ENCODE measurements at regions not wholly inside any gene's neighbourhood (a gene's known extent, or its start where the extent isn't known, plus 50 kb on each side); places are given as distances from the start of the nearest gene placed in this dataset.

- H3K9me2 ChIP-seq (ENCODE audit: low read depth, low read length) = no peaks in the 10 kb centered on the region
- H3K4me2 ChIP-seq (ENCODE audit: low read length) = no peak overlapping the region
- TF ChIP-seq, protein P1, sequence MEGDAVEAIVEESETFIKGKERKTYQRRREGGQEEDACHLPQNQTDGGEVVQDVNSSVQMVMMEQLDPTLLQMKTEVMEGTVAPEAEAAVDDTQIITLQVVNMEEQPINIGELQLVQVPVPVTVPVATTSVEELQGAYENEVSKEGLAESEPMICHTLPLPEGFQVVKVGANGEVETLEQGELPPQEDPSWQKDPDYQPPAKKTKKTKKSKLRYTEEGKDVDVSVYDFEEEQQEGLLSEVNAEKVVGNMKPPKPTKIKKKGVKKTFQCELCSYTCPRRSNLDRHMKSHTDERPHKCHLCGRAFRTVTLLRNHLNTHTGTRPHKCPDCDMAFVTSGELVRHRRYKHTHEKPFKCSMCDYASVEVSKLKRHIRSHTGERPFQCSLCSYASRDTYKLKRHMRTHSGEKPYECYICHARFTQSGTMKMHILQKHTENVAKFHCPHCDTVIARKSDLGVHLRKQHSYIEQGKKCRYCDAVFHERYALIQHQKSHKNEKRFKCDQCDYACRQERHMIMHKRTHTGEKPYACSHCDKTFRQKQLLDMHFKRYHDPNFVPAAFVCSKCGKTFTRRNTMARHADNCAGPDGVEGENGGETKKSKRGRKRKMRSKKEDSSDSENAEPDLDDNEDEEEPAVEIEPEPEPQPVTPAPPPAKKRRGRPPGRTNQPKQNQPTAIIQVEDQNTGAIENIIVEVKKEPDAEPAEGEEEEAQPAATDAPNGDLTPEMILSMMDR (IDR thresholded peaks at IDR 0.05; ENCODE audit: low read length) = no peak
- TF ChIP-seq EZH2 (IDR thresholded peaks at IDR 0.05; ENCODE audit: borderline replicate concordance, low read length) = no peak
- no peak overlapping the region for H2AFZ ChIP-seq (ENCODE audit: low read length)
- H3K27ac ChIP-seq (ENCODE audit: low read depth, low read length, poor library complexity, severe bottlenecking) = no peak overlapping the region
- no peaks in the 10 kb centered on the region for H3K79me2 ChIP-seq (ENCODE audit: insufficient read depth, low read length)
- H3K4me3 ChIP-seq (ENCODE audit: low read depth, low read length, poor library complexity, severe bottlenecking) = no peak overlapping the region
- no peaks in the 10 kb centered on the region for H3K27me3 ChIP-seq (ENCODE audit: insufficient read depth, low read length)
- no peaks in the 10 kb centered on the region for H3K9me3 ChIP-seq (ENCODE audit: low read length)
- no peaks in the 10 kb centered on the region for H4K20me1 ChIP-seq (ENCODE audit: insufficient read depth, low read length)
- no peaks in the 10 kb centered on the region for H3K36me3 ChIP-seq (ENCODE audit: insufficient read depth, low read length)
- H3K4me1 ChIP-seq (ENCODE audit: insufficient read depth, low read length, severe bottlenecking) = no peaks in the 10 kb centered on the region
- H3K9ac ChIP-seq (ENCODE audit: low read length) = no peak overlapping the region
- H3F3A ChIP-seq (ENCODE audit: insufficient read depth, low read length) = no peaks in the 10 kb centered on the region
These were observed 218.8 kb upstream of the NR4A3 start for GRCh38 chr9:99602854-99603253.

DNA sequence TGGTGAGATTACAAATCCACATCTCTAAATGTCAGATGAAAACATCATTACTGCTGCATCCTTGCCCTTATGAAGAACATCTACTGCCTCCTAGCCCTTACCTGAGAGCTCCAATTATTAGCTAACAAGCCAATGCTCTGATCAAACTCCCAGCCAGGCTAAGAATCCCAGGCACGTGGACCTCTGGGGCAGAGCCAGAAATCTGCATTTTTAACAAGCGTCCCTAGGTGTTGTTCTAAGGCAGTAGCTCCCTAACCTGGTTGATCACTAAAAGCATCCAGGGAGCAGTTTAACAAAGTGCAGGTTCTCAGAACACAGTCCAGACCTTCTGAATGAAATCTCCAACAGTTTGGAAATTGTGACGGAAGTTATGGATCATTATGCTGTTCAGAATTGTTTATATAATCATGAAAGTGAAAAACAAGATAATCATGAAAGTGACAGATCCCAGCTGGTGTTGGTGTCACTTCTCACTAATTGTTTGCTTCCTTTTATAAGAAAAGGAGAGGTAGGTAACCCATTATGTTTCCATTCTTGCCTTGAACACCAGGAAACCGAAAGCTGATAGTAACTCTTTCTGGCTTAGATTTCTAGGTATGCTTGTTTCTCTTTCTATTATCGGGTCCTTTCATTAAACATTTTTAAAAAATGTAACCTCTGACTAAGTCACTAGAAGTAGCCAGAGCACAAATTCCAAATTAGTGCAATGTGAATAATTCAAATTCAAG lies 216.5 kb upstream of the NR4A3 start:
- H3K9me2 ChIP-seq (ENCODE audit: low read depth, low read length) = no peaks in the 10 kb centered on the region

GRCh38 chr9:99606296-99606695 lies 215.4 kb upstream of the NR4A3 start:
- H3K27ac ChIP-seq (ENCODE audit: low read depth, low read length, poor library complexity, severe bottlenecking) = no peak overlapping the region

More for the DNA sequence above, 216.5 kb upstream of the NR4A3 start:
- Histone ChIP-seq H3K4me3 (ENCODE audit: low read depth, low read length, poor library complexity, severe bottlenecking) (no peak overlapping the region), H3K4me2 (ENCODE audit: low read length) (no peak overlapping the region), H3F3A (ENCODE audit: insufficient read depth, low read length) (no peaks in the 10 kb centered on the region), H4K20me1 (ENCODE audit: insufficient read depth, low read length) (no peaks in the 10 kb centered on the region), H2AFZ (ENCODE audit: low read length) (no peak overlapping the region), H3K36me3 (ENCODE audit: insufficient read depth, low read length) (no peaks in the 10 kb centered on the region), H3K9ac (ENCODE audit: low read length) (no peak overlapping the region), H3K27me3 (ENCODE audit: insufficient read depth, low read length) (no peaks in the 10 kb centered on the region), H3K79me2 (ENCODE audit: insufficient read depth, low read length) (no peaks in the 10 kb centered on the region), H3K4me1 (ENCODE audit: insufficient read depth, low read length, severe bottlenecking) (no peaks in the 10 kb centered on the region), H3K27ac (ENCODE audit: low read depth, low read length, poor library complexity, severe bottlenecking) (no peak overlapping the region), H3K9me3 (ENCODE audit: low read length) (no peaks in the 10 kb centered on the region)
- TF ChIP-seq EZH2 (IDR thresholded peaks at IDR 0.05; ENCODE audit: borderline replicate concordance, low read length) = no peak
- TF ChIP-seq, protein P1 (IDR thresholded peaks at IDR 0.05; ENCODE audit: low read length) = no peak

More at GRCh38 chr9:99606296-99606695, 215.4 kb upstream of the NR4A3 start:
- H3K79me2 ChIP-seq (ENCODE audit: insufficient read depth, low read length) = no peaks in the 10 kb centered on the region
- H3K27me3 ChIP-seq (ENCODE audit: insufficient read depth, low read length) = no peaks in the 10 kb centered on the region
- H3K36me3 ChIP-seq (ENCODE audit: insufficient read depth, low read length) = no peaks in the 10 kb centered on the region
- no peaks in the 10 kb centered on the region for H3K9me3 ChIP-seq (ENCODE audit: low read length)
- no peaks in the 10 kb centered on the region for H3K9me2 ChIP-seq (ENCODE audit: low read depth, low read length)
- no peak overlapping the region for H3K4me2 ChIP-seq (ENCODE audit: low read length)
- no peak overlapping the region for H3K4me3 ChIP-seq (ENCODE audit: low read depth, low read length, poor library complexity, severe bottlenecking)
- no peaks in the 10 kb centered on the region for H4K20me1 ChIP-seq (ENCODE audit: insufficient read depth, low read length)
- TF ChIP-seq EZH2 (IDR thresholded peaks at IDR 0.05; ENCODE audit: borderline replicate concordance, low read length) = no peak
- TF ChIP-seq, protein P1 (IDR thresholded peaks at IDR 0.05; ENCODE audit: low read length) = no peak
- H2AFZ ChIP-seq (ENCODE audit: low read length) = no peak overlapping the region
- no peak overlapping the region for H3K9ac ChIP-seq (ENCODE audit: low read length)
- no peaks in the 10 kb centered on the region for H3F3A ChIP-seq (ENCODE audit: insufficient read depth, low read length)
- H3K4me1 ChIP-seq (ENCODE audit: insufficient read depth, low read length, severe bottlenecking) = no peaks in the 10 kb centered on the region
